GM23338 (cell line): ENCODE measurements at regions not wholly inside any gene's neighbourhood (a gene's known extent, or its start where the extent isn't known, plus 50 kb on each side); places are given as distances from the start of the nearest gene placed in this dataset.

ENCODE experiments used
- ATAC-seq: fragments of 200-7000 bp; cut with Tn5 transposase; 3 replicates; pipeline ENCODE4 v1.9.1; 2020
- DNase-seq: peaks from one replicate; pipeline ENCODE4 v3.0.0-alpha.2; 2015; ENCODE audit warnings: low spot score
- H2AFZ ChIP-seq: fragments of 200-600 bp; sonication (generic); 2 replicates; pipeline ENCODE4 v1.8.0; 2016; ENCODE audit warnings: antibody characterized with exemption, mild to moderate bottlenecking, moderate library complexity
- H3F3A ChIP-seq: fragments of 200-600 bp; sonication (generic); replicated peaks from 2 replicates; pipeline ENCODE4 v1.8.0; 2017; ENCODE audit warnings: antibody characterized with exemption, mixed run types, low read depth
- H3K27ac ChIP-seq: fragments of 200-600 bp; sonication (generic); 2 replicates; pipeline ENCODE4 v1.6.1; 2016; ENCODE audit warnings: low read depth
- H3K27me3 ChIP-seq: fragments of 200-600 bp; sonication (generic); 2 replicates; pipeline ENCODE4 v1.8.0; 2016; ENCODE audit warnings: mild to moderate bottlenecking, mixed run types, moderate library complexity; ENCODE audit not compliant: insufficient read depth
- H3K36me3 ChIP-seq: fragments of 200-600 bp; sonication (generic); 2 replicates; pipeline ENCODE4 v1.8.0; 2016; ENCODE audit warnings: mild to moderate bottlenecking; ENCODE audit not compliant: insufficient read depth
- H3K4me1 ChIP-seq: fragments of 200-600 bp; sonication (generic); 2 replicates; pipeline ENCODE4 v1.8.0; 2016; ENCODE audit warnings: mild to moderate bottlenecking, moderate library complexity; ENCODE audit not compliant: insufficient read depth
- H3K4me2 ChIP-seq: fragments of 200-600 bp; sonication (generic); 2 replicates; pipeline ENCODE4 v1.7.1; 2017; ENCODE audit warnings: mixed run types
- H3K4me3 ChIP-seq: fragments of 200-600 bp; sonication (generic); 2 replicates; pipeline ENCODE4 v1.6.1; 2016; ENCODE audit warnings: mixed run types
- H3K79me2 ChIP-seq: fragments of 200-600 bp; sonication (generic); replicated peaks from 2 replicates; pipeline ENCODE4 v1.8.0; 2017; ENCODE audit warnings: mild to moderate bottlenecking; ENCODE audit not compliant: insufficient read depth
- H3K9me2 ChIP-seq: fragments of 200-600 bp; sonication (generic); 2 replicates; pipeline ENCODE4 v1.8.0; 2017; ENCODE audit not compliant: insufficient read depth
- H4K20me1 ChIP-seq: fragments of 200-600 bp; sonication (generic); replicated peaks from 2 replicates; pipeline ENCODE4 v1.8.0; 2017; ENCODE audit warnings: mild to moderate bottlenecking; ENCODE audit not compliant: insufficient read depth
- H3K27ac Mint-ChIP-seq: 2 replicates; pipeline ENCODE4 v1.8.0; 2020; ENCODE audit warnings: inconsistent platforms, mild to moderate bottlenecking, moderate library complexity, mixed read lengths
- H3K27me3 Mint-ChIP-seq: 3 replicates; pipeline ENCODE4 v1.8.0; 2022; ENCODE audit warnings: low read depth, mild to moderate bottlenecking, moderate library complexity, mixed read lengths, inconsistent platforms; ENCODE audit not compliant: insufficient read depth, poor library complexity
- H3K36me3 Mint-ChIP-seq: 3 replicates; pipeline ENCODE4 v1.8.0; 2021; ENCODE audit warnings: low read depth, mild to moderate bottlenecking, inconsistent platforms, moderate library complexity, mixed read lengths
- H3K4me1 Mint-ChIP-seq: 3 replicates; pipeline ENCODE4 v1.8.0; 2020; ENCODE audit warnings: mild to moderate bottlenecking, inconsistent platforms, mixed read lengths
- H3K4me3 Mint-ChIP-seq: 3 replicates; pipeline ENCODE4 v1.8.0; 2021; ENCODE audit warnings: moderate library complexity, mild to moderate bottlenecking, inconsistent platforms, mixed read lengths
- H3K9me3 Mint-ChIP-seq: 3 replicates; pipeline ENCODE4 v1.8.0; 2020; ENCODE audit warnings: moderate library complexity, mild to moderate bottlenecking, inconsistent platforms, mixed read lengths
- CREB1 ChIP-seq: fragments of 250-450 bp; sonication (Bioruptor Pico); IDR thresholded peaks from 2 replicates; pipeline ENCODE4 v1.5.0; 2020; ENCODE audit warnings: low read depth, mild to moderate bottlenecking, moderate library complexity
- CTCF ChIP-seq, 2 experiments: fragments of 200-600 bp in 1 of 2; sonication (generic) in 1 of 2; conservative IDR thresholded peaks; 2 replicates each; pipeline versions ENCODE4 v1.5.1 to v1.6.1; 2016 to 2017; ENCODE audit warnings: antibody characterized with exemption in 2 of 2, low read depth in 2 of 2, mild to moderate bottlenecking in 2 of 2, moderate library complexity in 1 of 2
- ETS1 ChIP-seq: IDR thresholded peaks from 2 replicates; pipeline ENCODE4 v1.6.1; 2016; ENCODE audit warnings: antibody characterized with exemption
- EZH2 ChIP-seq: fragments of 200-600 bp; sonication (generic); IDR thresholded peaks from one replicate; pipeline ENCODE4 v1.8.0; 2017; ENCODE audit warnings: antibody characterized with exemption, mild to moderate bottlenecking, low read depth; ENCODE audit not compliant: unreplicated experiment
- EZH2phosphoT487 ChIP-seq: fragments of 200-600 bp; sonication (generic); IDR thresholded peaks from one replicate; pipeline ENCODE4 v1.8.1; 2018; ENCODE audit warnings: antibody characterized with exemption; ENCODE audit not compliant: unreplicated experiment
- JUNB ChIP-seq: IDR thresholded peaks from one replicate; pipeline ENCODE4 v1.6.1; 2016; ENCODE audit warnings: antibody characterized with exemption; ENCODE audit not compliant: unreplicated experiment
- NANOG ChIP-seq: IDR thresholded peaks from 2 replicates; pipeline ENCODE4 v1.6.1; 2016; ENCODE audit warnings: antibody characterized with exemption, borderline replicate concordance
- POLR2AphosphoS5 ChIP-seq: IDR thresholded peaks from 2 replicates; pipeline ENCODE4 v1.6.1; 2016; ENCODE audit warnings: antibody characterized with exemption, low read depth
- REST ChIP-seq: IDR thresholded peaks from one replicate; pipeline ENCODE4 v1.6.1; 2018; ENCODE audit warnings: antibody characterized with exemption; ENCODE audit not compliant: unreplicated experiment
- STAT1 ChIP-seq: IDR thresholded peaks from one replicate; pipeline ENCODE4 v1.6.1; 2016; ENCODE audit warnings: antibody characterized with exemption; ENCODE audit not compliant: unreplicated experiment
- ZNF114 ChIP-seq: fragments of 250-450 bp; sonication (Bioruptor Pico); IDR thresholded peaks from 2 replicates; pipeline ENCODE4 v1.5.0; 2020; ENCODE audit warnings: mild to moderate bottlenecking, moderate library complexity
- ZNF331 ChIP-seq: fragments of 250-450 bp; sonication (Bioruptor Pico); IDR thresholded peaks from 2 replicates; pipeline ENCODE4 v1.5.0; 2020; ENCODE audit warnings: low read depth, mild to moderate bottlenecking, moderate library complexity

- no peaks in the 10 kb centered on the region for H3K36me3 Mint-ChIP-seq
- H3K9me3 Mint-ChIP-seq: no peaks in the 10 kb centered on the region
- H3K4me2 ChIP-seq: no peak overlapping the region
- H3K36me3 ChIP-seq: no peaks in the 10 kb centered on the region
- DNase-seq: no peak
- no peak overlapping the region for H2AFZ ChIP-seq
- TF ChIP-seq ETS1 (no peak), ZNF114 (CRISPR knock-in tag) (no peak), CREB1 (CRISPR knock-in tag) (no peak), REST (no peak), ZNF331 (no peak), POLR2AphosphoS5 (no peak), JUNB (no peak), EZH2phosphoT487 (no peak), EZH2 (no peak)
- H4K20me1 ChIP-seq: no peaks in the 10 kb centered on the region
- no peak for ATAC-seq
- no peaks in the 10 kb centered on the region for H3K27me3 ChIP-seq
- no peaks in the 10 kb centered on the region for H3F3A ChIP-seq
- H3K4me1 ChIP-seq: no peaks in the 10 kb centered on the region
- H3K4me3 ChIP-seq: no peak overlapping the region
- H3K9me2 ChIP-seq: no peaks in the 10 kb centered on the region
- H3K27me3 Mint-ChIP-seq: peaks cover 3% of the 10 kb centered on the region
- H3K27ac ChIP-seq: no peak overlapping the region
- no peak overlapping the region for H3K4me3 Mint-ChIP-seq
- no peaks in the 10 kb centered on the region for H3K79me2 ChIP-seq
- no peak overlapping the region for H3K27ac Mint-ChIP-seq
- H3K4me1 Mint-ChIP-seq: no peaks in the 10 kb centered on the region; the same call in 2 of the 3 replicates
Measured at GRCh38 chrX:131356725-131357124, 67.6 kb upstream of the IGSF1 start.

GRCh38 chrX:131359611-131360010 is 70.5 kb upstream of the IGSF1 start:
- H3K4me2 ChIP-seq: no peak overlapping the region
- Mint-ChIP-seq H3K27ac (no peak overlapping the region), H3K9me3 (no peaks in the 10 kb centered on the region), H3K27me3 (no peaks in the 10 kb centered on the region), H3K4me3 (no peak overlapping the region), H3K36me3 (no peaks in the 10 kb centered on the region), H3K4me1 (peaks cover 8% of the 10 kb centered on the region; the same call in 2 of the 3 replicates)
- H3F3A ChIP-seq: no peaks in the 10 kb centered on the region
- no peaks in the 10 kb centered on the region for H3K36me3 ChIP-seq
- H3K27me3 ChIP-seq: no peaks in the 10 kb centered on the region
- ATAC-seq (no peak), DNase-seq (no peak)
- no peaks in the 10 kb centered on the region for H3K79me2 ChIP-seq
- H2AFZ ChIP-seq: no peak overlapping the region
- no peaks in the 10 kb centered on the region for H3K9me2 ChIP-seq
- no peak overlapping the region for H3K4me3 ChIP-seq
- no peaks in the 10 kb centered on the region for H4K20me1 ChIP-seq
- no peak overlapping the region for H3K27ac ChIP-seq
- peaks cover 11% of the 10 kb centered on the region for H3K4me1 ChIP-seq
- TF ChIP-seq EZH2: no peak
- no peak for TF ChIP-seq JUNB
- TF ChIP-seq ETS1: no peak
- TF ChIP-seq EZH2phosphoT487: no peak
- TF ChIP-seq NANOG: no peak
- TF ChIP-seq STAT1: no peak
- no peak for TF ChIP-seq POLR2AphosphoS5
- TF ChIP-seq CTCF (conservative IDR thresholded peaks at IDR 0.05; ENCODE audit: low read depth in 2 of 2): no peak
- TF ChIP-seq ZNF114 (CRISPR knock-in tag): no peak
